Left renal cortex interstitium (tissue), 4 donors: ENCODE measurements at regions not wholly inside any gene's neighbourhood (a gene's known extent, or its start where the extent isn't known, plus 50 kb on each side); places are given as distances from the start of the nearest gene placed in this dataset.
"Not testable (repeated sequence)": the region's sequence is repeated elsewhere in the genome, so short reads cannot be mapped to it uniquely, and the experiment has no call there.

ENCODE experiments used
- DNase-seq, 4 donors: peaks; one replicate each; pipeline ENCODE4 v3.0.0-alpha.2; 2013; ENCODE audit warnings: low read depth in 4 of 4, low spot score in 2 of 4, missing footprints in 1 of 4

DNA sequence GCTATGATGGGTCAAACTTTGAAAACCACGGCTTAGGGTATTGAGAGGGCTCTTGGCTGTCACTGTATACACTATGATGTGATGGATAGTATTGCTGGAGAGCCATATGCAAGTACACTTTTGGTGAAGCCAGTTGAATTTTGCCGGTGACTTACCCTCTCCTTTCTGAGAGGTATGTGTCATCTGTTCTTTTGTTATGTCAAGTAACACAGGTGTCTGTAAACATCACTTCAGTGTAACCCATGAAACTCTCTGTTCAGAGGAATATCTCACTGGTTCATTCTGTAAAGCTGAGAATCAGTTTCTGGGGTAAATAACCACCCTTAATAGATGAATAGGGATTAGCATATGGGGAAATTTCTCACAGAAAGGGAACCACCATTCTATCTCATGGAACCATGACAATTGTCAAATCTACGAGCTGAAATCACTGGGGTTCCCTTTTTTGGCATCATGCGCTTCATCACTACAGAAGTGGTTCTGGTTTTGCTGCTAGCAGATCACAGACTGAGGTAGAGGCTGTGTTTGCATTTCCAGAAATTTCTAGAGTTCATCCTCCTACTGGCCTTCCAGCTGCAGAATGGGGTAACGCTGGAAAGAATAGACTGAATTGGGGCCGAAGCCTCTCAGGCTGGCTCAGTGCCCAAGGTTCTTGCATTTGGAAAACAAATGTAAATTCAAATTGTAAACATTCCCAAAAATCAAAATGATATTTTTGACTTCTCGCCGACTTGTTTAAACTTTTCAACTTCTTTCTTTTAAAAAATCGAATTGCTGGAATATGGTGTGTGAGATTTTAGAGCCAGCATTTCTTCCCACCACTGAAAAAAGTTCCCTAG, 83.3 kb upstream of the CREB5 start:
- no peak for DNase-seq

- no peak for DNase-seq
These were observed 82.5 kb upstream of the CREB5 start for GRCh38 chr7:28329661-28330363.

GRCh38 chr7:28330384-28331070, 81.8 kb upstream of the CREB5 start:
- no peak for DNase-seq

DNA sequence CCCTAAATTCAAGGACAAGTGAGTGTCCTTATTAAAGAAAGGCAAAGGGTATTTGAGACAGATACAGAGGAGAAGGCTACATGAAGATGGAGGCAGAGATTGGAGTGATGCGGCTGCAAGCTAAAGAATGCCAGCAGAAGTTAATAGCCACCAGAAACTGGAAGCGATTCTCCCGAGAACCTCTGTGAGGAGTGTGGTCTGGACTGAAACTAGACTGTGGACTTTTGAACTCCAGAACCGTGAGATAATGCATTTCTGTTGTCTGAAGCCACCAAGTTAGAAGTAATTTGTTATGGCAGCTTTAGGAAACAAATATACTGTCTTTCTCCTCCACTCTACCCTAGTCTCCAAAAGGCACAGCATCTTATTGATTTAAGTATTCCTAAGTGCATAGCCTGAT, 80.3 kb upstream of the CREB5 start:
- no peak for DNase-seq

DNA sequence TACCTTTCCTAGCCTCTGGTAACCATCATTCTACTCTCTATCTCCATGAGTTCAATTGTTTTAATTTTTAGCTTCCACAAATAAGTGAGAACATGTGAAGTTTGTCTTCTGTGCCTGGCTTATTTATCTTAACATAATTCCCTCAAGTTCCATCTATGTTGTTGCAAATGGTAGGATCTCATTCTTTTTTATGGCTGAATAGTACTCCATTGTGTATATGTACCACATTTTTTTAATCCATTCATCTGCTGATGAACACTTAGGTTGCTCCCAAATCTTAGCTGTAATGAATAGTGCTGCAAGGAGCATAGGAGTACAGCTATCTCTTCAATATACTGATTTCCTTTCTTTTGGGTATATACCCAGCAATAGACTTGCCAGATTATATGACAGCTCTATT, 78.8 kb upstream of the CREB5 start:
- not testable (repeated sequence) for DNase-seq

DNA sequence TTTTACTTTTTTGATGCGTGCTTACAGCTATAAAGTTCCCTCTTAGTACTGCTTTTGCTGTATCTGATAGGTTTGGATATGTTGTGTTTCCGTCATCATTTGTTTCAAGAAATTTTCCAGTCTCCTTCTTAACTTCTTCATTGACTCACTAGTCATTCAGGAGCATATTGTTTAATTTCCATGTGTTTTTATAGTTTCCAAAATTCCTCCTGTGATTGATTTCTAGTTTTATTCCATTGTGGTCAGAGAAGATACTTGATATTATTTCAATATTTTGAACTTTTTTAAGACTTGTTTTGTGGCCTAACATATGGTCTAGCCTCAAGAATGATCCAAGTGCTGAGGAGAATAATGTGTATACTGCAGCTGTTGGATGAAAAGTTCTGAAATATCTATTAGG, 75.5 kb upstream of the CREB5 start:
- no peak for DNase-seq

GRCh38 chr7:28338041-28338440, 74.3 kb upstream of the CREB5 start:
- no peak for DNase-seq

- no peak for DNase-seq
These were observed 68.9 kb upstream of the CREB5 start for GRCh38 chr7:28343462-28343861.

DNA sequence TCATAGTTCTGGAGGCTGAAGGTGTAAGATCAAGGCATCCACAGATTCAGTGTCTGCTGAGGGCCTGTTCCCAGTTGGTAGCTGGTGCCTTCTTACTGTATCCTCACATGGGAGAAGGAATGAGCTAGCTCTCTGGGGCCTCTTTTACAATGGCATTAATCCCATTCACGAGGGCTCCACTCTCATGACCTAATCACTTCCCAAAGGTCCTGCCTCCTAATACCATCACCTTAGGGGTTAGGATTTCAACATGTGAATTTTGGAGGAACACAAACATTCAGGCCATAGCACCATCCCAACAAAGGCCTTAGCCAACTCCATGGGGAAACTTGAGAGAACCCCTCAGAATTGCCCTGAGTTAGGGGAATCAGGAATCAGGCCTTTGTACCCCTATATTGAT, 66.1 kb upstream of the CREB5 start:
- no peak for DNase-seq

DNA sequence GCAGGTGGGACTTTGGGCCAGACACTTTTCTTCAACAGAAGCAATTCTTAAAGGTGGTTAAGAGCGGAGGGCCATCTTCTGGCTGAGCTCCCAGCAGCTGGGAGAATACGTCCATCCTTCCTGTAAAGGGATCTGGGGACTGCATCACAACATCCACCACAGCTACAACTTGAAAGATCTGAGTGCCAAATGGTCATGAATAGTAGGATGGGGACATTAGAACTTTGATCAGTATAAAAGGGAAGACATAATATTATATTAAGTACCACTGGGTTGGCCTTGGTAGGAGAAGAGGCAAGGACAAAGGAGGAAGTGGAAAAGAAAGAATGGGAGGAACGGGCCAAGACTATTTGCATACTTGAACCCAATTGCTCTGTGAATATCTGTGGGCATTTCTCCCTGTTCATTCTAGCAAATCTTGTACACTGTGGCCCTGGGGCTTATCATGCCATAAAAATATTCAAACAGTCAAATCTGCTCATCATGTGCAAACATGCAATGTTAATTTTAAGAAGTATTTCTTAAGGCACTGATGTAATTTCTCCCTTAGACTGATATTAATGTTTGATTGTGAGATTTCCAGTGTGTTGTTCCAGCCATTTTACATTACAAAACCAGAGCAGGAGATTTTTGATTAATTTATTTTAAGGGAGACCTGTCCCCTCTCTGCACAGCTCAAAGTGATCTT, 65.5 kb upstream of the CREB5 start:
- DNase-seq = no peak

DNA sequence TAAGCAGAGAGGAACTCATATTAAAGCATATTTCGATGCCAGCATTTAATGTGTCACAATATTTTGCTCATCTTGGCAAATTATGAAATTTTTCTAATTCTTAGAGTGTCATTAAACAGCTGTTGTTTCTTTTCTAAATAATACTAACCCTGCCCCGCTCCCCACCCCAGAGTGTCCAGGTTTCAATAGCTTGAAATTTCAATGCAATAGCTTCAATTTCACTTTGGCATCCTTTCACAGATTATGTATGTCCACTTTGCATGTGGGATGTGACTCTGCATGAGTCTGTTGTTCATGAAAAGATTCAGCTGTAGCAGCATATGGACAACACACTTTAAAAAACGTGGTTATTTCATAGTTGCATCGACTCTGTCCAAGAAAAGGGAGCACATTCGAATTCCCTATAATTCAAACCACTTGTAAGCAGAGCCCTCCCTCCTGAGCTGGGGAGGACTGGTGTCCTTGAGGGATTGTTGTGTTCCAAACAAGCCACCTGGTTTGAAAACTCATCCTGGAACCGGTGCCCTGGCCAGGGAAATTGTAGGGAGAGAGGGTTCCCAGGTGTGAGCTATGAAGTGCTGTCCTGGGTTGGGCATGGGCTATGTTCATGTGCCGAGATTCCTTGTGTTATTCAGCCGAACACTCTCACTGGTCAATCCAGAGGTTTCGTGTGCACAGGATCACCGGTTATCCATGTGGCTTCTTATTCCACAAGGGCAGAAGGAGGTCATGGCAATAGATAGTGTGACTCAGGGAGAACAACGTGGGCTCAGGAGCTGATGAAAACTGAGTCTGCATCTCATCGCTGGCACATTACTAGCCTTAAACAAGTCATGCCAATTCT, 64.6 kb upstream of the CREB5 start:
- no peak for DNase-seq

DNA sequence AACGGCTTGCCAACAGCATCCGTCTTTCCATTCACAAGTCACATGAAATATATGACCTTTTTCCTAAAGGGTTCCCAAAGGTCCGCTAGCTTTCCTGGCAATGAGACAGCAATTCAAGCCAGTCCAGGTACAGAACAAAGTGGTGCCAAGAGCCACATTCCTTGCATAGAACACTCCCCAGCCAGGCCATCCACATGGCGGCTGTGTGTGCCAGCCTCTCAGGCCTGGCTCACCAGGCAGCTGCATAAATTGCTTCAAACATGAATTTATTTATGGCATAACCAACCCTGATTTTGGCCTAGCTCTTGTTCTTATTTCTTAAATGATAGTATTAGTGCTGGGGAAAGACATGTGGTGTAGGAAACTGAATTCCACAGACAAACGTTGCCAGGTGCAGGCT, 63.7 kb upstream of the CREB5 start:
- no peak for DNase-seq

DNA sequence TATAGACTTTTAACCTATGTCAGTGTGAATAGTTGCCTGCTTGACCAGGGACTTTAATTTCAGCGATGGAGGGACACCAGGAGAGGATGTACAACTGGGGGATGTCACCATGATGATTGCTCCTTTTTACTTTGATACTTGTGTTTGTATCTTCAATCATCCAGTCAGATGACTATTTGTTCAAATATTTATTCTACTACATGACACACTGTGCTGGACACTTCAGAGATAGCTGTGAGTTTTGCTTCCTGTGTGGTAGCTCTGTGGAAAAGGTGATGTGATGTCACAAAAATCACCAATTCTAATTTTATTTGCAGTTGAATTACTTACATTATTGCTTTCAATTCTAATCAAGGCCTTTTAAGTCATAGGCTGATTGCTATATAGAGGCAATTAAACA, 62.7 kb upstream of the CREB5 start:
- DNase-seq = no peak

DNA sequence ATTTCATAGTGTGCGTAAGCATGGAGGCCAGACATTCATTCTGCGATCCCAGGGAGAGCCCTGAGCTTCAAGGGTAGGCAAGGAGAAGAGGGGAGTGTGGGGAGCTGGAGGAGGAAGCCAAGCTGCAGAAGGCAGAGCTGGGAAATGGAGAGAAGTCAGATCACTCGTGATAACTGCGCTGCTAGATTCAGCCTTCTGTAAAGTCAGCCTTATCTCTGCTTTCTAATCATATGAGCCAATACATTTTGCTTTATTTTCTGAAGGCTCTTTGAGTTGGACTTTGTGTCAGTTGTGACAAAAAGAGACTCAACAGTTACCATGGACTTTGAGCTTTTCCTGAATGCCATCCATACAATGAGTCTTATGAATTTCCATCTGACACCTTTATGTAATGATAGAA, 61.7 kb upstream of the CREB5 start:
- DNase-seq = no peak

DNA sequence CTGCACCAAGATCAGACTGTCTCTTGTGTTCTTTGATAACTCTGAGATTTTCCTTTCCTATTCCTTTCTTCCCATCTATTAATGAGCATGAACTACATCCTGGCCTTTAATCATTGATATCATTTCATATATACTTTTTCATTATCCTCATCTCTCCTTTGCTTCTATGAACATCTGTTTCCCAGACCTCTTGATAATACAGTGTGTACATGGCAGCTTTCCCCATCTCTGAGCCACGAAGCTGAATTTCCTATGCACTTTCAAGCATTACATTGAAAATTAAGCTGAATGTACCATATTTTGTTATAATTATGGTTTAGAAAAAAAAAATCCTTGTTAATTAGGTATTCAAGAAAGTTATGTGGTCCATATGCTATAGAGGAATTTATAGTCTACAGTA, 60.9 kb upstream of the CREB5 start:
- no peak for DNase-seq

DNA sequence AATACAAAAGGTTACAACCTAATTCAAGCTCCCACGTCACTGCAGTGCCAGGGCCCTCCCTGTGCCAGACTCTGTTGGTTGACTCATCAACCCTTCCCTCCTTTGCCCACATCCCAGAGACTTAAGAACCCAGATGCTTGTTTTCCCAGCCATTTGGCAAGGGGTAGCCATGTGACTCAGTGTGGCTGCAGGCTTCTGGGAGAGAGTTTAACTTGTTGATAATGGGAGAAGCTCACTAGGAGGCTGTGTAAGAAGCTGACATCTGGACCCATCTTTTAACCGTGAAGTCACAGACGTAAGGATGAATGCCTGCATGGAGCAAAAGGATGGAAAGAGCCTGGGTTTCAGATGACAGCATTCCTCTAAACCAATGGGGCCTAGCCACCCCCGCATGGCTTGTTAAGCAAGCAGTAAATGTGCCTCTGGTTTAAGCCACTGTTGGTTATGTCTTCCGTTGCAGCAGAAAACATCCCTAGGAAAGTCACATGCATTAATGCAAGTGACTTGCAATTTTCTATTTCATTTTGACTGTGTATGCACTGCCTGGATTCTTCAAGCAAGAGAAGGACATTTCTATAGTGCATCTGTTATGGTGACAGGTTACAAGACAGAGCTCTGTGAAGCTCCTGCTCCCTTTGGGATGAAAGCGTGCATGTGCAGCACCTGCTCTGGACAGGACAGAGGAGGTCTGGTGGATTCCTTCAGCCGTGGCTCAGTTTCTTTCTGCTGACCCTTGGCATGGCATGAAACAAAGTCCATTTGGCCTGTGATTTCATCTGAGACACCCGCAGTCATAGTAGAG, 57.5 kb upstream of the CREB5 start:
- DNase-seq = peak in 3 of 4 donors; percentile 65 to 77 (median 73)

DNA sequence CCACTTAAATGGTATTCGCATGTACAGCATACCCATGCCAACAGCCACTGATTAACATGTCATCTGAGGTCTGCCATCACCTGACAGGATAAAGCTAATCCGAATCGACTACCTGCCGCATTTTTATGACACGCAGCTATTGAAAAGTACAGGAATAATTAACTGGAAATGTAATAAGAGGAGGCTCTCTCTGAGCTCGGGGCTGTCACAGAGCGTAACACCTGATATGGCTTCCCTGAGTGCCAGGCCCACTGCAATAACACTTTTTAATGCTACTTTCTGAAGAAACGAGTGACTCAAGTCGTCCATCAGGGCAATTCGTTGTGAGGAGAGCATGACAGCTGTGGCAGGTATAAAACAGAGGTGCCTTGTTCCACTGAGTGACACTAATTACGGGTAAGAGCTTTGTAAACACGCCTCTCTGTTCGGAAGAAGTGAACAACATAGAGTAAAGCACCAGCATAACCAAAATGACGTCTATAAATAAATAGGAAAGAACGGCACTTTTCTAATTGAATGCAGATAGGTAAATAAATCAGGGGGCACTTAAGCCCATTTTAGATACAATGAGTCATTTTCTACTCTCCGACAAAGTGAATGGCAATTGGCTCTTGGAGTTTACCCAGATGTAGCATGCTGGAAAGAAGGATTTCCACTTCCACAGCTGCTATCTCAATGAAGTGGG, 56.5 kb upstream of the CREB5 start:
- peak in 2 of 4 donors; percentile 19 to 20 for DNase-seq

DNA sequence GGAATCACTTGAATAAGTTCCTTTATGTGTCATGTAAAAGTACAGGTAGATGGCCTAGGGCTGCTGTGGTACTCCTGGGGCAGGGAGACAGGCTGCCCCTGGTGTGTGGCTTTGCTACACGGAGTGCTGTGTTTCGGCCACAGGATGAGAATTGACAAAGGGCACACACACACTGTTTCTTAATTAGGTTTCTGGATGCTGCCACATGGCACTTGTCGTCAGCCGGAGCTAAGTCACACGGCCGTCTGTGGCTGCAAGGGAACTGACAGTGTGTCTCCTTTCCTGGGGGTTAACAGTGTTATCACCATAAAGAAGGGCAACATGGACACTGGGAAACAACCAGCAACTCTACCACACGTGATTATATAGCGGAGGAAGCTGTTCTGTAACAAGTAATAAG, 55.7 kb upstream of the CREB5 start:
- no peak for DNase-seq

DNA sequence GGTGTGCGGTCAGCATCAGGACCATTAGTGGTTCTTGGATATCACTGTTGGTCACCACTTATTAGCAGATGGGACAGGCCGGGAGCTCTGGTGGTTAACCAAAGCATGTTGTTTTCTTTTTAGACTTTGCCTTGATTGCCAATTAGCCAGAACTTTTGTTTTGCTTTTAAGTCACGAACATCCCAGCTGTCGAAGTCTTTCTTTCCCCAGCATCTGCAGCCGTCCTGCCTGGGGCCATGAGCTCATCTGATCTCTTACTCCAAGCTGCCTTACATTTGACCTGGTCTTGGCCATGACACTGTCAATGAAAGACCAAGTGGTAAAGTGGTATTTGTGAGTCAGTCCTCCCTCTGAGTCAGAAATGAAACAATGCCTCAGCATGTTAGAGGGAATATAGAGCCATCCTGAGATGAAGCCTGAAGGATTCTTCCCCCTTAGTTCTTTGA, 53.9 kb upstream of the CREB5 start:
- no peak for DNase-seq
